GM12891 (cell line): ENCODE measurements at regions not wholly inside any gene's neighbourhood (a gene's known extent, or its start where the extent isn't known, plus 50 kb on each side); places are given as distances from the start of the nearest gene placed in this dataset.

Source experiments
- DNase-seq: peaks from one replicate; pipeline ENCODE4 v3.0.0; 2011; ENCODE audit warnings: low spot score; ENCODE audit not compliant: insufficient read length
- FAIRE-seq: peaks from 2 replicates; lab custom pipeline; 2011; peaks lifted over from hg19 to GRCh38; lab: Jason Lieb, UNC
- PAX5 ChIP-seq: IDR thresholded peaks from 2 replicates; pipeline ENCODE4 v1.6.1; 2011; ENCODE audit warnings: low read length, moderate library complexity, mild to moderate bottlenecking; ENCODE audit not compliant: insufficient read depth, severe bottlenecking
- POLR2A ChIP-seq: IDR thresholded peaks from 2 replicates; pipeline ENCODE4 v1.6.1; 2011; ENCODE audit warnings: low read depth, low read length, control low read depth
- POLR2AphosphoS5 ChIP-seq: IDR thresholded peaks from 2 replicates; pipeline ENCODE4 v1.6.1; 2011; ENCODE audit warnings: low read depth, low read length, control low read depth
- POU2F2 ChIP-seq: IDR thresholded peaks from 2 replicates; pipeline ENCODE4 v1.6.1; 2011; ENCODE audit warnings: low read depth, mild to moderate bottlenecking, control low read depth, low read length, moderate library complexity
- SPI1 ChIP-seq: IDR thresholded peaks from 2 replicates; pipeline ENCODE4 v1.6.1; 2011; ENCODE audit warnings: low read depth, low read length, control low read depth
- TAF1 ChIP-seq: IDR thresholded peaks from 2 replicates; pipeline ENCODE4 v1.6.1; 2011; ENCODE audit warnings: low read depth, low read length, control low read depth

GRCh38 chr7:36023033-36023560 lies 130.0 kb upstream of the EEPD1 start:
- DNase-seq = no peak
- FAIRE-seq = no peak
- no peak for TF ChIP-seq POU2F2
- no peak for TF ChIP-seq PAX5
- no peak for TF ChIP-seq SPI1
- TF ChIP-seq TAF1 = no peak
- TF ChIP-seq POLR2A = no peak
- no peak for TF ChIP-seq POLR2AphosphoS5

GRCh38 chr7:36025190-36025589 lies 127.9 kb upstream of the EEPD1 start:
- TF ChIP-seq POU2F2 (no peak), PAX5 (no peak), POLR2A (no peak), TAF1 (no peak), SPI1 (no peak), POLR2AphosphoS5 (no peak)
- FAIRE-seq = no peak
- no peak for DNase-seq

GRCh38 chr7:36029311-36029710 lies 123.7 kb upstream of the EEPD1 start:
- DNase-seq = no peak

GRCh38 chr7:36029853-36030515 lies 123.1 kb upstream of the EEPD1 start:
- FAIRE-seq (no peak), DNase-seq (no peak)
- TF ChIP-seq POU2F2 = no peak
- TF ChIP-seq SPI1 = no peak
- TF ChIP-seq PAX5 = no peak
- TF ChIP-seq POLR2AphosphoS5 = no peak
- TF ChIP-seq POLR2A = no peak
- TF ChIP-seq TAF1 = no peak

More at GRCh38 chr7:36029311-36029710, 123.7 kb upstream of the EEPD1 start:
- TF ChIP-seq POU2F2 (no peak), PAX5 (no peak)
- no peak for FAIRE-seq

GRCh38 chr7:36032361-36032818 lies 120.7 kb upstream of the EEPD1 start:
- no peak for DNase-seq
- no peak for FAIRE-seq
- TF ChIP-seq PAX5 (no peak), TAF1 (no peak), POU2F2 (no peak), POLR2A (no peak)

GRCh38 chr7:36034020-36034419 lies 119.0 kb upstream of the EEPD1 start:
- TF ChIP-seq PAX5 (no peak), POLR2AphosphoS5 (no peak), POLR2A (no peak)
- no peak for DNase-seq
- FAIRE-seq = no peak

- FAIRE-seq (no peak), DNase-seq (no peak)
- no peak for TF ChIP-seq POU2F2
- TF ChIP-seq POLR2A = no peak
- no peak for TF ChIP-seq PAX5
- TF ChIP-seq TAF1 = no peak
- no peak for TF ChIP-seq SPI1
- no peak for TF ChIP-seq POLR2AphosphoS5
Measured at GRCh38 chr7:36035186-36035585, 117.9 kb upstream of the EEPD1 start.

GRCh38 chr7:36036590-36036989 lies 116.5 kb upstream of the EEPD1 start:
- DNase-seq (no peak), FAIRE-seq (no peak)
- TF ChIP-seq POLR2A = no peak
- no peak for TF ChIP-seq POLR2AphosphoS5
- TF ChIP-seq POU2F2 = no peak

GRCh38 chr7:36037121-36037662 lies 115.9 kb upstream of the EEPD1 start:
- FAIRE-seq (no peak), DNase-seq (no peak)
- TF ChIP-seq SPI1 (0 out of 2 replicates have a peak, but pooled peaks have one; percentile 13), POLR2A (no peak)

- DNase-seq = no peak
- TF ChIP-seq POLR2A (no peak), TAF1 (no peak), POU2F2 (no peak), SPI1 (no peak), PAX5 (no peak), POLR2AphosphoS5 (no peak)
- no peak for FAIRE-seq
Measured at GRCh38 chr7:36038063-36038721, 114.9 kb upstream of the EEPD1 start.
